Mesenchymal stem cell (in vitro differentiated cells and primary cell): ENCODE measurements at regions not wholly inside any gene's neighbourhood (a gene's known extent, or its start where the extent isn't known, plus 50 kb on each side); places are given as distances from the start of the nearest gene placed in this dataset.

Experiments used
- DNase-seq: peaks from one replicate; pipeline ENCODE4 v3.0.0-alpha.2; 2013
- H2AFZ ChIP-seq: one replicate; pipeline ENCODE4 v1.6.1; 2013; ENCODE audit warnings: low read depth, mild to moderate bottlenecking, control low read depth, inconsistent platforms, low read length, moderate library complexity
- H2AK5ac ChIP-seq: 2 replicates; pipeline ENCODE4 v1.6.1; 2013; ENCODE audit warnings: low read length, moderate library complexity, mild to moderate bottlenecking, inconsistent platforms; ENCODE audit not compliant: severe bottlenecking
- H2BK120ac ChIP-seq: one replicate; pipeline ENCODE4 v1.6.1; 2013; ENCODE audit warnings: low read depth, mild to moderate bottlenecking, inconsistent platforms, low read length, moderate library complexity
- H2BK12ac ChIP-seq, 2 experiments: one replicate each; pipeline ENCODE4 v1.6.1; 2013; ENCODE audit warnings: inconsistent platforms in 2 of 2, low read length in 2 of 2, mild to moderate bottlenecking in 2 of 2, moderate library complexity in 2 of 2, control low read depth in 1 of 2
- H2BK15ac ChIP-seq: one replicate; pipeline ENCODE4 v1.6.1; 2013; ENCODE audit warnings: mild to moderate bottlenecking, low read depth, inconsistent platforms; ENCODE audit not compliant: poor library complexity, severe bottlenecking
- H2BK5ac ChIP-seq: 2 replicates; pipeline ENCODE4 v1.6.1; 2013; ENCODE audit warnings: low read depth, mild to moderate bottlenecking, low read length, control low read depth, inconsistent platforms; ENCODE audit not compliant: poor library complexity, severe bottlenecking
- H3K14ac ChIP-seq, 2 experiments: one replicate each; pipeline ENCODE4 v1.6.1; 2013; ENCODE audit warnings: inconsistent platforms in 2 of 2, low read length in 2 of 2, control low read depth in 1 of 2, mild to moderate bottlenecking in 1 of 2, moderate library complexity in 1 of 2
- H3K18ac ChIP-seq, 2 experiments: one replicate each; pipeline ENCODE4 v1.6.1; 2013; ENCODE audit warnings: inconsistent platforms in 2 of 2, low read length in 2 of 2, control low read depth in 1 of 2, low read depth in 1 of 2, mild to moderate bottlenecking in 1 of 2
- H3K23ac ChIP-seq, 2 experiments: one replicate each; pipeline ENCODE4 v1.6.1; 2013; ENCODE audit warnings: inconsistent platforms in 2 of 2, low read length in 2 of 2, mild to moderate bottlenecking in 2 of 2, moderate library complexity in 2 of 2, control low read depth in 1 of 2
- H3K27ac ChIP-seq: 2 replicates; pipeline ENCODE4 v1.5.1; 2013; ENCODE audit warnings: mild to moderate bottlenecking, moderate library complexity, low read length, control low read depth, inconsistent platforms; ENCODE audit not compliant: poor library complexity, severe bottlenecking
- H3K27me3 ChIP-seq, 2 experiments: 2 replicates each; pipeline versions ENCODE4 v1.6.1 to v1.7.0; 2013; ENCODE audit warnings: low read length in 2 of 2, mild to moderate bottlenecking in 2 of 2, moderate library complexity in 2 of 2, control low read depth in 1 of 2, inconsistent platforms in 1 of 2; ENCODE audit not compliant: control insufficient read depth in 1 of 2, insufficient read depth in 1 of 2
- H3K36me3 ChIP-seq, 2 experiments: 2 replicates each; pipeline versions ENCODE4 v1.6.1 to v1.7.0; 2013; ENCODE audit warnings: low read length in 2 of 2, control low read depth in 1 of 2, inconsistent platforms in 1 of 2, low read depth in 1 of 2, mild to moderate bottlenecking in 1 of 2; ENCODE audit not compliant: insufficient read depth in 2 of 2, control insufficient read depth in 1 of 2
- H3K4ac ChIP-seq, 2 experiments: one replicate each; pipeline ENCODE4 v1.6.1; 2013; ENCODE audit warnings: inconsistent platforms in 2 of 2, low read length in 2 of 2, mild to moderate bottlenecking in 2 of 2, moderate library complexity in 2 of 2, control low read depth in 1 of 2, low read depth in 1 of 2
- H3K4me1 ChIP-seq: 2 replicates; pipeline ENCODE4 v1.6.1; 2013; ENCODE audit warnings: low read depth, low read length, control low read depth; ENCODE audit not compliant: control insufficient read depth, insufficient read depth
- H3K4me2 ChIP-seq: 2 replicates; pipeline ENCODE4 v1.6.1; 2013; ENCODE audit warnings: low read length, mild to moderate bottlenecking, inconsistent platforms; ENCODE audit not compliant: poor library complexity, severe bottlenecking
- H3K4me3 ChIP-seq, 2 experiments: 2 replicates each; pipeline versions ENCODE4 v1.5.1 to v1.7.0; 2013; ENCODE audit warnings: low read length in 2 of 2, mild to moderate bottlenecking in 2 of 2, control low read depth in 1 of 2, low read depth in 1 of 2; ENCODE audit not compliant: insufficient read depth in 1 of 2
- H3K79me1 ChIP-seq: replicated peaks from 2 replicates; pipeline ENCODE4 v1.6.1; 2013; ENCODE audit warnings: mild to moderate bottlenecking, control low read depth, low read length, inconsistent platforms; ENCODE audit not compliant: poor library complexity, severe bottlenecking
- H3K9ac ChIP-seq: 2 replicates; pipeline ENCODE4 v1.7.0; 2013; ENCODE audit warnings: mild to moderate bottlenecking, low read length, moderate library complexity
- H3K9me3 ChIP-seq: 2 replicates; pipeline ENCODE4 v1.7.0; 2013; ENCODE audit warnings: mild to moderate bottlenecking, low read length; ENCODE audit not compliant: control insufficient read depth
- H4K8ac ChIP-seq: one replicate; pipeline ENCODE4 v1.6.1; 2013; ENCODE audit warnings: inconsistent platforms, mild to moderate bottlenecking, low read length, moderate library complexity
- H4K91ac ChIP-seq: one replicate; pipeline ENCODE4 v1.6.1; 2013; ENCODE audit warnings: mild to moderate bottlenecking, low read length, inconsistent platforms
- WGBS: methylation state at CpG from one replicate; pipeline ENCODE4 v1.1.7; 2013; ENCODE audit warnings: mixed read lengths; 5-methylcytosine and 5-hydroxymethylcytosine counted together

- H2BK15ac ChIP-seq: no peak overlapping the region
Measured at GRCh38 chrY:19055232-19056137, 281.9 kb upstream of the HSFY2 start.

GRCh38 chrY:19053806-19054205 lies 280.3 kb upstream of the HSFY2 start:
- no peak overlapping the region for H3K14ac ChIP-seq
- H3K4ac ChIP-seq: no peak overlapping the region
- H3K36me3 ChIP-seq: no peaks in the 10 kb centered on the region
- H3K27ac ChIP-seq: peak overlapping the region; percentile 43
- no peak overlapping the region for H2AK5ac ChIP-seq
- H3K27me3 ChIP-seq: no peaks in the 10 kb centered on the region
- no peak overlapping the region for H4K8ac ChIP-seq
- no peak overlapping the region for H3K4me2 ChIP-seq
- no peaks in the 10 kb centered on the region for H3K79me1 ChIP-seq
- H2BK12ac ChIP-seq: no peak overlapping the region
- H3K9ac ChIP-seq: no peak overlapping the region
- WGBS: 91% methylated on average over 4 of the region's 5 CpGs
- H3K18ac ChIP-seq: no peak overlapping the region
- H2AFZ ChIP-seq: no peak overlapping the region
- peaks cover 1% of the 10 kb centered on the region for H3K4me1 ChIP-seq
- no peak overlapping the region for H3K4me3 ChIP-seq
- no peak overlapping the region for H2BK15ac ChIP-seq
- no peaks in the 10 kb centered on the region for H3K9me3 ChIP-seq
- no peak overlapping the region for H4K91ac ChIP-seq
- no peak overlapping the region for H2BK5ac ChIP-seq
- H3K23ac ChIP-seq: no peak overlapping the region
- DNase-seq: no peak
- no peak overlapping the region for H2BK120ac ChIP-seq

More at GRCh38 chrY:19055232-19056137, 281.9 kb upstream of the HSFY2 start:
- no peak for DNase-seq
- H3K4me3 ChIP-seq: no peak overlapping the region
- no peak overlapping the region for H3K4me2 ChIP-seq
- H3K9ac ChIP-seq: no peak overlapping the region
- no peak overlapping the region for H3K14ac ChIP-seq
- no peak overlapping the region for H4K8ac ChIP-seq
- no peak overlapping the region for H3K23ac ChIP-seq
- no peak overlapping the region for H2BK12ac ChIP-seq
- no peak overlapping the region for H3K4ac ChIP-seq
- no peak overlapping the region for H4K91ac ChIP-seq
- no peak overlapping the region for H2AFZ ChIP-seq
- no peaks in the 10 kb centered on the region for H3K9me3 ChIP-seq
- H2BK120ac ChIP-seq: no peak overlapping the region
- H2AK5ac ChIP-seq: no peak overlapping the region
- no peak overlapping the region for H3K27ac ChIP-seq
- no peaks in the 10 kb centered on the region for H3K36me3 ChIP-seq
- no peaks in the 10 kb centered on the region for H3K79me1 ChIP-seq
- H3K4me1 ChIP-seq: peaks cover 1% of the 10 kb centered on the region
- no peak overlapping the region for H3K18ac ChIP-seq
- H3K27me3 ChIP-seq: no peaks in the 10 kb centered on the region
- no peak overlapping the region for H2BK5ac ChIP-seq
- WGBS: 98% methylated on average over 5 of the region's 5 CpGs

GRCh38 chrY:19051021-19051420 lies 277.5 kb upstream of the HSFY2 start:
- DNase-seq: no peak
- Histone ChIP-seq H3K36me3 (no peaks in the 10 kb centered on the region), H3K9ac (no peak overlapping the region), H2BK12ac (no peak overlapping the region), H3K18ac (no peak overlapping the region), H4K8ac (no peak overlapping the region), H2AK5ac (no peak overlapping the region), H3K4me2 (no peak overlapping the region), H3K79me1 (no peaks in the 10 kb centered on the region), H2AFZ (no peak overlapping the region), H2BK5ac (no peak overlapping the region), H3K27ac (no peak overlapping the region), H2BK120ac (no peak overlapping the region), H3K4ac (no peak overlapping the region), H3K23ac (no peak overlapping the region), H3K9me3 (no peaks in the 10 kb centered on the region), H4K91ac (no peak overlapping the region), H3K4me1 (peaks cover 1% of the 10 kb centered on the region), H3K4me3 (no peak overlapping the region), H2BK15ac (no peak overlapping the region), H3K27me3 (no peaks in the 10 kb centered on the region), H3K14ac (no peak overlapping the region)
- 77% methylated on average over 2 of the region's 4 CpGs for WGBS

GRCh38 chrY:19042984-19043442 lies 269.5 kb upstream of the HSFY2 start:
- Histone ChIP-seq H3K36me3 (no peaks in the 10 kb centered on the region), H3K4ac (no peak overlapping the region), H2BK120ac (no peak overlapping the region), H2BK12ac (no peak overlapping the region), H3K23ac (no peak overlapping the region), H3K9me3 (no peaks in the 10 kb centered on the region), H3K4me1 (no peaks in the 10 kb centered on the region), H3K79me1 (no peaks in the 10 kb centered on the region), H4K91ac (no peak overlapping the region), H3K4me3 (no peak overlapping the region), H2AK5ac (no peak overlapping the region), H2AFZ (no peak overlapping the region), H3K9ac (no peak overlapping the region), H3K4me2 (no peak overlapping the region), H4K8ac (no peak overlapping the region), H3K14ac (no peak overlapping the region), H2BK5ac (no peak overlapping the region), H3K27ac (no peak overlapping the region), H3K27me3 (no peaks in the 10 kb centered on the region), H3K18ac (no peak overlapping the region), H2BK15ac (no peak overlapping the region)
- DNase-seq: no peak
- 66% methylated on average over 26 of the region's 26 CpGs for WGBS
